ENCODE measurements at regions not wholly inside any gene's neighbourhood (a gene's known extent, or its start where the extent isn't known, plus 50 kb on each side); places are given as distances from the start of the nearest gene placed in this dataset.

DNA sequence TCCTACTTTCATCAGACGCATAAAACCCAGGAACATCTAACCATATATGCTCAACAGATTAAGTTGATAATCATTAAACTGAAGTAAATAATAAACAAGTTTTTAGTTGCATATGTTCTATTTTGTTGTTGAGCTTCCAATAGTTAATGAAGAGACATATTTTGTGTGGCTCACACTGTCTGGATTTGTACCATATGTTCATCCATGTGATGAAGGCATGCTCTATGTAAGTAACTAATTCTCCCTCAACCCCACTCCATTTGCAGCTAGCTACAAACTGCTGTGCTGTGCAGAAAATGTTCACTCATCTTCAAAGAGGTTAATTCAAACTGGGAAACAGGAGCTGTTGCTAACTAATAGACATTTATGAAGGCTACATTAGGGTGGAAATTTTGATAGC lies 589.7 kb upstream of the LRRC4C start:
- BruUV-seq (replicated peaks), result no TSS peak
- Histone ChIP-seq H3K79me2 (ENCODE audit: control insufficient read depth, insufficient read depth, low read length) (no peaks in the 10 kb centered on the region), H3K9me3 (replicated peaks; ENCODE audit: control insufficient read depth, insufficient read depth, low read length) (no peaks in the 10 kb centered on the region), H3K27me3 (ENCODE audit: control insufficient read depth in 2 of 2, insufficient read depth in 2 of 2, low read length in 2 of 2) (no peaks in the 10 kb centered on the region), H3K4me3 (replicated peaks in 1 of 3; ENCODE audit: insufficient read depth in 1 of 3, low read depth in 1 of 3, low read length in 3 of 3) (no peak overlapping the region), H4K20me1 (replicated peaks; ENCODE audit: control insufficient read depth, extremely low read depth, insufficient read depth, low read length) (no peaks in the 10 kb centered on the region), H3K27ac (ENCODE audit: insufficient read depth, low read depth, low read length) (no peak overlapping the region), H3K4me2 (ENCODE audit: insufficient read depth, low read length) (no peak overlapping the region), H3K4me1 (ENCODE audit: control insufficient read depth, extremely low read depth, insufficient read depth, low read length) (no peaks in the 10 kb centered on the region), H3K36me3 (ENCODE audit: control insufficient read depth in 2 of 2, extremely low read depth in 1 of 2, insufficient read depth in 2 of 2, low read length in 2 of 2) (no peaks in the 10 kb centered on the region), H2AFZ (ENCODE audit: low read depth, low read length) (no peak overlapping the region), H3K9ac (replicated peaks; ENCODE audit: extremely low read depth, insufficient read depth, low read length) (no peak overlapping the region), H3K9me1 (replicated peaks; ENCODE audit: control insufficient read depth, extremely low read depth, insufficient read depth, low read length) (no peaks in the 10 kb centered on the region)
- FAIRE-seq, result no peak
- no peak for DNase-seq (ENCODE audit: low read depth, low spot score)
- dilution Hi-C loops (cut with MboI; ENCODE audit: extremely low pct_ligation_motif_present, low sequenced_read_pairs) (no loop called here), intact Hi-C loops (cut with micrococcal nuclease) (no loop called here)
- CTCF ChIA-PET, result no interaction called here
- POLR2A ChIA-PET, result no interaction called here
- TF ChIP-seq, protein P1, sequence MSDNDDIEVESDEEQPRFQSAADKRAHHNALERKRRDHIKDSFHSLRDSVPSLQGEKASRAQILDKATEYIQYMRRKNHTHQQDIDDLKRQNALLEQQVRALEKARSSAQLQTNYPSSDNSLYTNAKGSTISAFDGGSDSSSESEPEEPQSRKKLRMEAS (IDR thresholded peaks at IDR 0.05; ENCODE audit: insufficient read depth, insufficient read length), result no peak
- TF ChIP-seq FOS (IDR thresholded peaks at IDR 0.05; ENCODE audit: borderline replicate concordance, insufficient read depth, low read length) (no peak), POLR2A (IDR thresholded peaks at IDR 0.05; ENCODE audit: low read depth, low read length) (no peak), JUN (IDR thresholded peaks at IDR 0.05; ENCODE audit: borderline replicate concordance, insufficient read depth, insufficient read length, low read depth) (no peak), POLR2AphosphoS5 (IDR thresholded peaks at IDR 0.05; ENCODE audit: insufficient read depth, low read depth, low read length) (no peak), MYC (IDR thresholded peaks at IDR 0.05; ENCODE audit: low read depth, low read length) (no peak), EZH2 (IDR thresholded peaks at IDR 0.05; ENCODE audit: borderline replicate concordance, low read depth, low read length, severe bottlenecking) (no peak), GATA2 (IDR thresholded peaks at IDR 0.05; ENCODE audit: insufficient read depth, insufficient read length, low read depth, low read length) (no peak)
- TF ChIP-seq, protein P2, sequence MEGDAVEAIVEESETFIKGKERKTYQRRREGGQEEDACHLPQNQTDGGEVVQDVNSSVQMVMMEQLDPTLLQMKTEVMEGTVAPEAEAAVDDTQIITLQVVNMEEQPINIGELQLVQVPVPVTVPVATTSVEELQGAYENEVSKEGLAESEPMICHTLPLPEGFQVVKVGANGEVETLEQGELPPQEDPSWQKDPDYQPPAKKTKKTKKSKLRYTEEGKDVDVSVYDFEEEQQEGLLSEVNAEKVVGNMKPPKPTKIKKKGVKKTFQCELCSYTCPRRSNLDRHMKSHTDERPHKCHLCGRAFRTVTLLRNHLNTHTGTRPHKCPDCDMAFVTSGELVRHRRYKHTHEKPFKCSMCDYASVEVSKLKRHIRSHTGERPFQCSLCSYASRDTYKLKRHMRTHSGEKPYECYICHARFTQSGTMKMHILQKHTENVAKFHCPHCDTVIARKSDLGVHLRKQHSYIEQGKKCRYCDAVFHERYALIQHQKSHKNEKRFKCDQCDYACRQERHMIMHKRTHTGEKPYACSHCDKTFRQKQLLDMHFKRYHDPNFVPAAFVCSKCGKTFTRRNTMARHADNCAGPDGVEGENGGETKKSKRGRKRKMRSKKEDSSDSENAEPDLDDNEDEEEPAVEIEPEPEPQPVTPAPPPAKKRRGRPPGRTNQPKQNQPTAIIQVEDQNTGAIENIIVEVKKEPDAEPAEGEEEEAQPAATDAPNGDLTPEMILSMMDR (IDR thresholded peaks at IDR 0.05; ENCODE audit: extremely low read depth in 1 of 2, insufficient read depth in 1 of 2, low read depth in 1 of 2, low read length in 2 of 2), result no peak

Measured in endothelial cell of umbilical vein (primary cell).